ENCODE measurements at regions not wholly inside any gene's neighbourhood (a gene's known extent, or its start where the extent isn't known, plus 50 kb on each side); places are given as distances from the start of the nearest gene placed in this dataset.

DNA sequence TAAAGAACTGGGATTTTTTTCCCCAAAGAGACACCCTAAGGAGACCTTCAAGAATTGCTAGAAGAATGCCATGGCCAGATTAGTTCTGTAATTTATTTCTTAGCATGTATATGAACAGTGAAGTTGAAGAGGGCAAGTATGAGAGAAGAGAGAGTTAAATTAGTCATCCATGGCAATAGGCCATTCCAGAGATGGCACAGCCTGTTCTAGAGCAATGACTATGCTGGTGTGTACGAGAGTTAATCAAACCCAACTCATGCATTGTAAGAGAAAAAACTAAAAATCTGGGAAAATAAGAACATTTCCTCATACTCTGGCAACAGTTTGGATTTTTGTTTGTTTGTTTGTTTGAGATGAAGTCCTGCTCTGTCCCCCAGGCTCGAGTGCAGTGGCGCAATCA lies 112.1 kb upstream of the PIK3C3 start:
- H3K36me3 ChIP-seq (ENCODE audit: insufficient read depth, insufficient read length, low read length), result no peaks in the 10 kb centered on the region
- no peak overlapping the region for H3K9ac ChIP-seq (ENCODE audit: insufficient read length, low read depth)
- H3K4me3 ChIP-seq (ENCODE audit: insufficient read length, low read depth), result no peak overlapping the region
- H3K9me3 ChIP-seq (ENCODE audit: insufficient read depth, low read length), result no peaks in the 10 kb centered on the region
- TF ChIP-seq YY1 (IDR thresholded peaks at IDR 0.05; ENCODE audit: insufficient read depth, insufficient read length), result no peak
- no peak for TF ChIP-seq SUZ12 (IDR thresholded peaks at IDR 0.05; ENCODE audit: extremely low read depth, insufficient read depth, insufficient read length)
- TF ChIP-seq ZNF274 (IDR thresholded peaks at IDR 0.05; ENCODE audit: low read depth, low read length), result no peak
- no peak for DNase-seq (ENCODE audit: low read depth, low spot score)
- H3K27me3 ChIP-seq (ENCODE audit: insufficient read depth, insufficient read length), result no peaks in the 10 kb centered on the region
- H3K4me1 ChIP-seq (ENCODE audit: insufficient read depth, insufficient read length), result no peaks in the 10 kb centered on the region

DNA sequence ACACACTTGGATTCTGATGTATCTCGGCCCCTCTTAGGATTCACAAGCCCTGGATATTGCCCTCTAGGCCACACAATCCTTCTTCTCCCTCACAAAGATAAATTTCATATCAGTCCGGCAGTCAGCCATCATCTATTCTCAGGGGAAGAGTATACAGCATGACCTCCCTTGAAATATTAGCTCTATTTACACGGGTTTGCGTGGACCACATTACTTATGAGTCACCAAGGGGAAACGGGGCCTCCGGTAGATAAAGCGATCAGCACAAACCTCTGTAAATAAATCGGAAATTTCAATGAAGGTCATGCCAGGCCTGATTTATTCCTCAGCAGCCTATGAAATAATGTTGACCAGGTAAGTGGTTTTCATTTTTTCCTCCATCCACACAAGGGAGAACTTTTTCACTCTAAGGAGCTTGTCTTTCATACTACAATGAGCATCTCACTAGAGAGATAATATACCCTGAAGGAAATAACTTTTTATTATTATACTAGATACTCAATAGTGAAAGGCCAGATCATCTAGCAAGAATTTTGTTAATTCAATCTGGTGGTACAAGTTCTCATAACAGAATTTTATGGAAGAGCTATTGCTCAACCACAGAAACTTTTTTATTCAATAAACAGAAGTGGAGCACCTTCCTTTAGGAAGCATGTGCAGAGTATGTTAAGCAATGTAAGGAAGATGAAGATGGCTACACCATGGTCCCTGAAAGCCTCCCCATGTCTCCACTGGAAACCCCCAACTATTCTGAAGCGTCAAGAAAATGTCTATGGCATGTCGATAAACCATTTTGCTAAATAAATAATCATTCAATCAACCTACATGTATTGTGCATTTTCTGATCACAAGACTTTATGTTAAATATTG lies 125.2 kb upstream of the PIK3C3 start:
- Histone ChIP-seq H3K9me3 (ENCODE audit: insufficient read depth, low read length) (no peaks in the 10 kb centered on the region), H3K4me3 (ENCODE audit: insufficient read length, low read depth) (no peak overlapping the region), H3K9ac (ENCODE audit: insufficient read length, low read depth) (no peak overlapping the region), H3K27me3 (ENCODE audit: insufficient read depth, insufficient read length) (no peaks in the 10 kb centered on the region), H3K36me3 (ENCODE audit: insufficient read depth, insufficient read length, low read length) (no peaks in the 10 kb centered on the region), H3K4me1 (ENCODE audit: insufficient read depth, insufficient read length) (no peaks in the 10 kb centered on the region)
- no peak for DNase-seq (ENCODE audit: low read depth, low spot score)
- no peak for TF ChIP-seq YY1 (IDR thresholded peaks at IDR 0.05; ENCODE audit: insufficient read depth, insufficient read length)
- TF ChIP-seq ZNF274 (IDR thresholded peaks at IDR 0.05; ENCODE audit: low read depth, low read length), result no peak
- no peak for TF ChIP-seq SUZ12 (IDR thresholded peaks at IDR 0.05; ENCODE audit: extremely low read depth, insufficient read depth, insufficient read length)

GRCh38 chr18:41828137-41828536 lies 126.9 kb upstream of the PIK3C3 start:
- no peaks in the 10 kb centered on the region for H3K27me3 ChIP-seq (ENCODE audit: insufficient read depth, insufficient read length)
- no peak overlapping the region for H3K4me3 ChIP-seq (ENCODE audit: insufficient read length, low read depth)
- no peaks in the 10 kb centered on the region for H3K4me1 ChIP-seq (ENCODE audit: insufficient read depth, insufficient read length)
- no peaks in the 10 kb centered on the region for H3K36me3 ChIP-seq (ENCODE audit: insufficient read depth, insufficient read length, low read length)
- no peak overlapping the region for H3K9ac ChIP-seq (ENCODE audit: insufficient read length, low read depth)
- no peak for DNase-seq (ENCODE audit: low read depth, low spot score)
- H3K9me3 ChIP-seq (ENCODE audit: insufficient read depth, low read length), result no peaks in the 10 kb centered on the region
- TF ChIP-seq ZNF274 (IDR thresholded peaks at IDR 0.05; ENCODE audit: low read depth, low read length) (no peak), SUZ12 (IDR thresholded peaks at IDR 0.05; ENCODE audit: extremely low read depth, insufficient read depth, insufficient read length) (no peak), YY1 (IDR thresholded peaks at IDR 0.05; ENCODE audit: insufficient read depth, insufficient read length) (no peak)

GRCh38 chr18:41820784-41821183 lies 134.2 kb upstream of the PIK3C3 start:
- no peaks in the 10 kb centered on the region for H3K9me3 ChIP-seq (ENCODE audit: insufficient read depth, low read length)
- no peaks in the 10 kb centered on the region for H3K27me3 ChIP-seq (ENCODE audit: insufficient read depth, insufficient read length)
- no peaks in the 10 kb centered on the region for H3K4me1 ChIP-seq (ENCODE audit: insufficient read depth, insufficient read length)
- no peaks in the 10 kb centered on the region for H3K36me3 ChIP-seq (ENCODE audit: insufficient read depth, insufficient read length, low read length)
- no peak overlapping the region for H3K4me3 ChIP-seq (ENCODE audit: insufficient read length, low read depth)
- no peak for TF ChIP-seq SUZ12 (IDR thresholded peaks at IDR 0.05; ENCODE audit: extremely low read depth, insufficient read depth, insufficient read length)
- no peak for TF ChIP-seq YY1 (IDR thresholded peaks at IDR 0.05; ENCODE audit: insufficient read depth, insufficient read length)
- TF ChIP-seq ZNF274 (IDR thresholded peaks at IDR 0.05; ENCODE audit: low read depth, low read length), result no peak
- DNase-seq (ENCODE audit: low read depth, low spot score), result no peak
- H3K9ac ChIP-seq (ENCODE audit: insufficient read length, low read depth), result no peak overlapping the region

DNA sequence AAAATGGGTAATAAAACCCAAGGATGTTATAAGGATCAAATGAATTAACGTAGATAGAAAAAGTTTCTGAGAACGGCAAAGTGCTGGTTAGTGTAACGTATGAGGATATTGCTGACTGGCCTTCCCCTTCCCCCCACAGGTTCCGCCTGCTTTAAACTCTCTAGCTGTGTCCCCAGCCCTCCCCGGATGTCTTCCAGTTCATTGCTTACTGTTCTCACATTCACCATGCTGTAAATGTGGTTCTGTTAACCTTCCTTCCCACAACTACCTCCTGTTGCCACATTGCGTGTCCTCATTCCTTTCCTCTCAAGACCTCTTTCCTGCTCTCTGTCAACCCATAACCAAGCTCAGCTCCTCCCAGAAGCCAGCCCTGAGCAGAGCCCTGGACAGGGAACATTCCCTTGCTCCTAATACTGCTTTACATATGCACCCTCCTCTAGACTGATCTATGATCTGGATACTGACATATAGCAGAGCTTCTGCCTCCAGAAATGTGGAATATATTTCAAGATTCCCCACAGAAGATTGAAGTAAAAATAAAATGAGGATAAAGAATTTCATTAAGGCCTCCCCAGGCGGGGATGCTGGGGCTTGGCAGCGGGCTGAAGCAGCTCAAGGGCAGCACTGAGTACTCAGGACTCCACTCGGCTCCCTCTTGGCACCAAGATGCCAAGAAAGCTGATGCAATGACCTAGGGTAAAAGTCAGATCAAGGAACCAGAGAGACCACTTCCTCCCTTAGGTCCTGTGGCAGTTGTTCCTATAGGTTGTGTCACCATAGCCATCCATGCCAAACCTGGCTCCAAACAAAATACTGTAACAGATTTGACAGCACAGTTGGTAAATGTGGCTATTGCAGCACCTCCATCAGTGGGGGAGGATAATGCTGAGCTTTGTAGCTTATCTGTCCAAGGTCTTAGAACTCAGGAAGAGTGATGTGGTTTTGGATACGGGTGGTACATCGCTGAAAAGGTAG lies 136.4 kb upstream of the PIK3C3 start:
- Histone ChIP-seq H3K4me3 (ENCODE audit: insufficient read length, low read depth) (no peak overlapping the region), H3K9me3 (ENCODE audit: insufficient read depth, low read length) (no peaks in the 10 kb centered on the region), H3K36me3 (ENCODE audit: insufficient read depth, insufficient read length, low read length) (no peaks in the 10 kb centered on the region), H3K27me3 (ENCODE audit: insufficient read depth, insufficient read length) (no peaks in the 10 kb centered on the region), H3K9ac (ENCODE audit: insufficient read length, low read depth) (no peak overlapping the region), H3K4me1 (ENCODE audit: insufficient read depth, insufficient read length) (no peaks in the 10 kb centered on the region)
- no peak for DNase-seq (ENCODE audit: low read depth, low spot score)
- TF ChIP-seq ZNF274 (IDR thresholded peaks at IDR 0.05; ENCODE audit: low read depth, low read length) (no peak), YY1 (IDR thresholded peaks at IDR 0.05; ENCODE audit: insufficient read depth, insufficient read length) (no peak), SUZ12 (IDR thresholded peaks at IDR 0.05; ENCODE audit: extremely low read depth, insufficient read depth, insufficient read length) (no peak)

- Histone ChIP-seq H3K36me3 (ENCODE audit: insufficient read depth, insufficient read length, low read length) (no peaks in the 10 kb centered on the region), H3K27me3 (ENCODE audit: insufficient read depth, insufficient read length) (no peaks in the 10 kb centered on the region), H3K4me3 (ENCODE audit: insufficient read length, low read depth) (no peak overlapping the region), H3K9me3 (ENCODE audit: insufficient read depth, low read length) (no peaks in the 10 kb centered on the region), H3K9ac (ENCODE audit: insufficient read length, low read depth) (no peak overlapping the region), H3K4me1 (ENCODE audit: insufficient read depth, insufficient read length) (no peaks in the 10 kb centered on the region)
- no peak for DNase-seq (ENCODE audit: low read depth, low spot score)
- TF ChIP-seq YY1 (IDR thresholded peaks at IDR 0.05; ENCODE audit: insufficient read depth, insufficient read length) (no peak), SUZ12 (IDR thresholded peaks at IDR 0.05; ENCODE audit: extremely low read depth, insufficient read depth, insufficient read length) (no peak), ZNF274 (IDR thresholded peaks at IDR 0.05; ENCODE audit: low read depth, low read length) (no peak)
Measured at GRCh38 chr18:41814651-41815050, 140.4 kb upstream of the PIK3C3 start.

- H3K27me3 ChIP-seq (ENCODE audit: insufficient read depth, insufficient read length), result no peaks in the 10 kb centered on the region
- no peaks in the 10 kb centered on the region for H3K36me3 ChIP-seq (ENCODE audit: insufficient read depth, insufficient read length, low read length)
- TF ChIP-seq ZNF274 (IDR thresholded peaks at IDR 0.05; ENCODE audit: low read depth, low read length) (no peak), YY1 (IDR thresholded peaks at IDR 0.05; ENCODE audit: insufficient read depth, insufficient read length) (no peak), SUZ12 (IDR thresholded peaks at IDR 0.05; ENCODE audit: extremely low read depth, insufficient read depth, insufficient read length) (no peak)
- no peak overlapping the region for H3K9ac ChIP-seq (ENCODE audit: insufficient read length, low read depth)
- H3K4me3 ChIP-seq (ENCODE audit: insufficient read length, low read depth), result no peak overlapping the region
- no peaks in the 10 kb centered on the region for H3K4me1 ChIP-seq (ENCODE audit: insufficient read depth, insufficient read length)
- no peak for DNase-seq (ENCODE audit: low read depth, low spot score)
- H3K9me3 ChIP-seq (ENCODE audit: insufficient read depth, low read length), result no peaks in the 10 kb centered on the region
Measured at GRCh38 chr18:41809652-41810051, 145.4 kb upstream of the PIK3C3 start.

Measured in NT2/D1 (cell line).